ENCODE measurements at regions not wholly inside any gene's neighbourhood (a gene's known extent, or its start where the extent isn't known, plus 50 kb on each side); places are given as distances from the start of the nearest gene placed in this dataset.

GRCh38 chrX:34999702-35000101, 57.1 kb downstream of the FAM47B start:
- no peak overlapping the region for H2AFZ ChIP-seq (ENCODE audit: low read length)
- H3K9me3 ChIP-seq (ENCODE audit: low read length): peaks cover 3% of the 10 kb centered on the region; the same call in 1 of the 2 replicates
- CTCF ChIA-PET (ENCODE audit: low intra/inter-chr PET ratio, low total read pairs): no interaction called here
- WGBS (ENCODE audit: low lambda C conversion rate): 7% methylated on average over 1 of the region's 1 CpG
- in situ Hi-C loops (cut with HindIII; ENCODE audit: extremely low pct_ligation_motif_present, low pct_unique_long_range_greater_than_20kb): no loop called here
- ATAC-seq: no peak
- H4K20me1 ChIP-seq (ENCODE audit: insufficient read depth, low read length): no peaks in the 10 kb centered on the region
- intact Hi-C loops (cut with micrococcal nuclease; ENCODE audit: unreplicated experiment): no loop called here
- H3K27me3 ChIP-seq (ENCODE audit: control insufficient read depth in 1 of 2, insufficient read depth in 2 of 2, low read length in 2 of 2): no peaks in the 10 kb centered on the region
- no peak overlapping the region for H3K9ac ChIP-seq (ENCODE audit: insufficient read depth, low read depth, low read length)
- H3K4me3 ChIP-seq (replicated peaks in 1 of 3; ENCODE audit: insufficient read depth in 1 of 3, low read depth in 2 of 3, low read length in 3 of 3): no peak overlapping the region
- no peaks in the 10 kb centered on the region for H3K4me1 ChIP-seq (ENCODE audit: insufficient read depth, low read length)
- no peak overlapping the region for H3K27ac ChIP-seq (ENCODE audit: extremely low read length, insufficient read depth, low read length)
- no peak for DNase-seq (ENCODE audit: low spot score)
- no TSS peak for BruUV-seq (replicated peaks)
- POLR2A ChIA-PET: no interaction called here
- H3K36me3 ChIP-seq (replicated peaks in 1 of 2; ENCODE audit: control insufficient read depth in 1 of 2, insufficient read depth in 2 of 2, low read length in 2 of 2): no peaks in the 10 kb centered on the region
- TF ChIP-seq ZNF781 (CRISPR knock-in tag; IDR thresholded peaks at IDR 0.05; ENCODE audit: borderline replicate concordance, not compliant biosample characterization): no peak
- TF ChIP-seq FOXA1 (IDR thresholded peaks at IDR 0.05): no peak
- no peak for TF ChIP-seq FOXA1 (CRISPR knock-in tag; IDR thresholded peaks at IDR 0.05)
- TF ChIP-seq SIN3A (IDR thresholded peaks at IDR 0.05; ENCODE audit: borderline replicate concordance, low read depth, low read length): no peak
- no peak for TF ChIP-seq HES4 (CRISPR knock-in tag; IDR thresholded peaks at IDR 0.05; ENCODE audit: borderline replicate concordance)
- no peak for TF ChIP-seq ZNF318 (CRISPR knock-in tag; IDR thresholded peaks at IDR 0.05)
- TF ChIP-seq SIX4 (CRISPR knock-in tag; IDR thresholded peaks at IDR 0.05): no peak
- no peak for TF ChIP-seq ZNF253 (CRISPR knock-in tag; IDR thresholded peaks at IDR 0.05; ENCODE audit: borderline replicate concordance)
- TF ChIP-seq AFF4 (CRISPR knock-in tag; IDR thresholded peaks at IDR 0.05): no peak
- no peak for FAIRE-seq
- H3K79me2 ChIP-seq (ENCODE audit: insufficient read depth, low read length): no peaks in the 10 kb centered on the region
- H3K4me2 ChIP-seq (ENCODE audit: low read depth, low read length): no peak overlapping the region

All from HepG2 (cell line).